GM23338 (cell line): ENCODE measurements at regions not wholly inside any gene's neighbourhood (a gene's known extent, or its start where the extent isn't known, plus 50 kb on each side); places are given as distances from the start of the nearest gene placed in this dataset.

Source experiments
- ATAC-seq: fragments of 200-7000 bp; cut with Tn5 transposase; 3 replicates; pipeline ENCODE4 v1.9.1; 2020
- DNase-seq: peaks from one replicate; pipeline ENCODE4 v3.0.0-alpha.2; 2015; ENCODE audit warnings: low spot score
- H2AFZ ChIP-seq: fragments of 200-600 bp; sonication (generic); 2 replicates; pipeline ENCODE4 v1.8.0; 2016; ENCODE audit warnings: antibody characterized with exemption, mild to moderate bottlenecking, moderate library complexity
- H3F3A ChIP-seq: fragments of 200-600 bp; sonication (generic); replicated peaks from 2 replicates; pipeline ENCODE4 v1.8.0; 2017; ENCODE audit warnings: antibody characterized with exemption, mixed run types, low read depth
- H3K27ac ChIP-seq: fragments of 200-600 bp; sonication (generic); 2 replicates; pipeline ENCODE4 v1.6.1; 2016; ENCODE audit warnings: low read depth
- H3K27me3 ChIP-seq: fragments of 200-600 bp; sonication (generic); 2 replicates; pipeline ENCODE4 v1.8.0; 2016; ENCODE audit warnings: mild to moderate bottlenecking, mixed run types, moderate library complexity; ENCODE audit not compliant: insufficient read depth
- H3K36me3 ChIP-seq: fragments of 200-600 bp; sonication (generic); 2 replicates; pipeline ENCODE4 v1.8.0; 2016; ENCODE audit warnings: mild to moderate bottlenecking; ENCODE audit not compliant: insufficient read depth
- H3K4me1 ChIP-seq: fragments of 200-600 bp; sonication (generic); 2 replicates; pipeline ENCODE4 v1.8.0; 2016; ENCODE audit warnings: mild to moderate bottlenecking, moderate library complexity; ENCODE audit not compliant: insufficient read depth
- H3K4me2 ChIP-seq: fragments of 200-600 bp; sonication (generic); 2 replicates; pipeline ENCODE4 v1.7.1; 2017; ENCODE audit warnings: mixed run types
- H3K4me3 ChIP-seq: fragments of 200-600 bp; sonication (generic); 2 replicates; pipeline ENCODE4 v1.6.1; 2016; ENCODE audit warnings: mixed run types
- H3K79me2 ChIP-seq: fragments of 200-600 bp; sonication (generic); replicated peaks from 2 replicates; pipeline ENCODE4 v1.8.0; 2017; ENCODE audit warnings: mild to moderate bottlenecking; ENCODE audit not compliant: insufficient read depth
- H3K9me2 ChIP-seq: fragments of 200-600 bp; sonication (generic); 2 replicates; pipeline ENCODE4 v1.8.0; 2017; ENCODE audit not compliant: insufficient read depth
- H4K20me1 ChIP-seq: fragments of 200-600 bp; sonication (generic); replicated peaks from 2 replicates; pipeline ENCODE4 v1.8.0; 2017; ENCODE audit warnings: mild to moderate bottlenecking; ENCODE audit not compliant: insufficient read depth
- H3K27ac Mint-ChIP-seq: 2 replicates; pipeline ENCODE4 v1.8.0; 2020; ENCODE audit warnings: inconsistent platforms, mild to moderate bottlenecking, moderate library complexity, mixed read lengths
- H3K27me3 Mint-ChIP-seq: 3 replicates; pipeline ENCODE4 v1.8.0; 2022; ENCODE audit warnings: low read depth, mild to moderate bottlenecking, moderate library complexity, mixed read lengths, inconsistent platforms; ENCODE audit not compliant: insufficient read depth, poor library complexity
- H3K36me3 Mint-ChIP-seq: 3 replicates; pipeline ENCODE4 v1.8.0; 2021; ENCODE audit warnings: low read depth, mild to moderate bottlenecking, inconsistent platforms, moderate library complexity, mixed read lengths
- H3K4me1 Mint-ChIP-seq: 3 replicates; pipeline ENCODE4 v1.8.0; 2020; ENCODE audit warnings: mild to moderate bottlenecking, inconsistent platforms, mixed read lengths
- H3K4me3 Mint-ChIP-seq: 3 replicates; pipeline ENCODE4 v1.8.0; 2021; ENCODE audit warnings: moderate library complexity, mild to moderate bottlenecking, inconsistent platforms, mixed read lengths
- H3K9me3 Mint-ChIP-seq: 3 replicates; pipeline ENCODE4 v1.8.0; 2020; ENCODE audit warnings: moderate library complexity, mild to moderate bottlenecking, inconsistent platforms, mixed read lengths
- ETS1 ChIP-seq: IDR thresholded peaks from 2 replicates; pipeline ENCODE4 v1.6.1; 2016; ENCODE audit warnings: antibody characterized with exemption
- EZH2 ChIP-seq: fragments of 200-600 bp; sonication (generic); IDR thresholded peaks from one replicate; pipeline ENCODE4 v1.8.0; 2017; ENCODE audit warnings: antibody characterized with exemption, mild to moderate bottlenecking, low read depth; ENCODE audit not compliant: unreplicated experiment
- JUNB ChIP-seq: IDR thresholded peaks from one replicate; pipeline ENCODE4 v1.6.1; 2016; ENCODE audit warnings: antibody characterized with exemption; ENCODE audit not compliant: unreplicated experiment
- NANOG ChIP-seq: IDR thresholded peaks from 2 replicates; pipeline ENCODE4 v1.6.1; 2016; ENCODE audit warnings: antibody characterized with exemption, borderline replicate concordance
- POLR2AphosphoS5 ChIP-seq: IDR thresholded peaks from 2 replicates; pipeline ENCODE4 v1.6.1; 2016; ENCODE audit warnings: antibody characterized with exemption, low read depth
- REST ChIP-seq: IDR thresholded peaks from one replicate; pipeline ENCODE4 v1.6.1; 2018; ENCODE audit warnings: antibody characterized with exemption; ENCODE audit not compliant: unreplicated experiment
- STAT1 ChIP-seq: IDR thresholded peaks from one replicate; pipeline ENCODE4 v1.6.1; 2016; ENCODE audit warnings: antibody characterized with exemption; ENCODE audit not compliant: unreplicated experiment
- ZNF114 ChIP-seq: fragments of 250-450 bp; sonication (Bioruptor Pico); IDR thresholded peaks from 2 replicates; pipeline ENCODE4 v1.5.0; 2020; ENCODE audit warnings: mild to moderate bottlenecking, moderate library complexity
- ZNF462 ChIP-seq: fragments of 250-450 bp; sonication (Bioruptor Pico); IDR thresholded peaks from 2 replicates; pipeline ENCODE4 v1.5.0; 2020; ENCODE audit warnings: mild to moderate bottlenecking, moderate library complexity

- TF ChIP-seq ZNF462 (no peak), EZH2 (no peak), JUNB (no peak)
Measured at GRCh38 chr10:125329056-125329455, 168.7 kb upstream of the CTBP2 start (continued).

GRCh38 chr10:125325326-125325725 lies 165.0 kb upstream of the CTBP2 start:
- Mint-ChIP-seq H3K27ac (no peak overlapping the region), H3K4me3 (no peak overlapping the region), H3K9me3 (peaks cover 12% of the 10 kb centered on the region), H3K36me3 (no peaks in the 10 kb centered on the region), H3K4me1 (no peaks in the 10 kb centered on the region), H3K27me3 (peaks cover 3% of the 10 kb centered on the region)
- DNase-seq (no peak), ATAC-seq (no peak)
- Histone ChIP-seq H3K27me3 (no peaks in the 10 kb centered on the region), H3K27ac (no peak overlapping the region), H2AFZ (no peak overlapping the region), H3K79me2 (no peaks in the 10 kb centered on the region), H4K20me1 (no peaks in the 10 kb centered on the region), H3K4me3 (no peak overlapping the region), H3F3A (no peaks in the 10 kb centered on the region), H3K36me3 (no peaks in the 10 kb centered on the region), H3K9me2 (peaks cover 8% of the 10 kb centered on the region; the same call in 1 of the 2 replicates), H3K4me1 (no peaks in the 10 kb centered on the region), H3K4me2 (no peak overlapping the region)
- TF ChIP-seq ZNF114 (CRISPR knock-in tag): no peak
- TF ChIP-seq REST: no peak
- TF ChIP-seq NANOG: no peak
- no peak for TF ChIP-seq ETS1
- TF ChIP-seq POLR2AphosphoS5: no peak
- TF ChIP-seq STAT1: no peak
